GM23248 (cell line): ENCODE measurements at regions not wholly inside any gene's neighbourhood (a gene's known extent, or its start where the extent isn't known, plus 50 kb on each side); places are given as distances from the start of the nearest gene placed in this dataset.

Experiments
- EZH2 ChIP-seq: fragments of 200-600 bp; sonication (generic); IDR thresholded peaks from 2 replicates; pipeline ENCODE4 v1.6.1; 2018; ENCODE audit warnings: antibody characterized with exemption, mild to moderate bottlenecking; ENCODE audit not compliant: insufficient read depth, poor library complexity, severe bottlenecking
- EZH2phosphoT487 ChIP-seq: fragments of 200-600 bp; sonication (generic); IDR thresholded peaks from 2 replicates; pipeline ENCODE4 v1.6.1; 2018; ENCODE audit warnings: antibody characterized with exemption, moderate library complexity, mild to moderate bottlenecking, low read depth; ENCODE audit not compliant: insufficient read depth

DNA sequence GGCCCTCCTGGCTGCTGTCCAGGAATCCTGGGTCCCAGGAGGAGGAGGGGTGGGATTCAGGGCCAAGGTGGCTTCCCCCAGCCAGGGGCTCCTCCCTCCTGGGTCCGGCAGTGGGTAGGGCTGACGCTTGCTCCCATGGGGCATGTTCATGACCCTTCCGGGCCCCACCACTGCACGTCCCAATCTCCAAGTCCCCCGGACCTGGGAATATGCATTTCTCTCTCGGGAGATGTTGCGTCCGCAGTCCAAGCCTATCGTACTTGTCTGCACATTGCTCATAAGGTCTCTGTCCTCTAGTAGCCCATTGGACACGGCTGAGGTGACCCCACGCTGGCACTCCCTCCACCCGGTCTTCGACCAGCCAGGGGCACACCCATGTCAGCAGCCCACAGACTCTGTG lies 192.3 kb downstream of the TEX29 start:
- TF ChIP-seq EZH2: no peak
- TF ChIP-seq EZH2phosphoT487: no peak
